Activated CD4-positive, alpha-beta T cell treated with anti-CD3 and anti-CD28 coated beads, Interleukin-2, amount 10 ng/mL, durations not matched to agents 7 days and 5 days (primary cell): ENCODE measurements at regions not wholly inside any gene's neighbourhood (a gene's known extent, or its start where the extent isn't known, plus 50 kb on each side); places are given as distances from the start of the nearest gene placed in this dataset.
"Not testable (repeated sequence)": the region's sequence is repeated elsewhere in the genome, so short reads cannot be mapped to it uniquely, and the experiment has no call there.

ENCODE experiments used
- CTCF ChIA-PET: fragments of 350-600 bp; sonication (Branson Sonifier 250); formaldehyde crosslinking; loops from one replicate; lab custom pipeline; 2021; ENCODE audit warnings: antibody characterized with exemption; lab: Charles Lee
- POLR2A ChIA-PET: fragments of 350-600 bp; sonication (Branson Sonifier 250); formaldehyde crosslinking; loops from one replicate; lab custom pipeline; 2021; ENCODE audit warnings: antibody characterized with exemption; lab: Charles Lee
- DNase-seq: peaks from one replicate; pipeline ENCODE4 v3.0.0-alpha.2; 2020
- H3K27ac Mint-ChIP-seq: one replicate; pipeline ENCODE4 v1.8.0; 2021; ENCODE audit warnings: mild to moderate bottlenecking, moderate library complexity, mixed read lengths
- H3K27me3 Mint-ChIP-seq: one replicate; pipeline ENCODE4 v1.8.0; 2021; ENCODE audit warnings: mixed read lengths
- H3K36me3 Mint-ChIP-seq: one replicate; pipeline ENCODE4 v1.8.0; 2021; ENCODE audit warnings: low read depth, mixed read lengths
- H3K4me1 Mint-ChIP-seq: one replicate; pipeline ENCODE4 v1.8.0; 2021; ENCODE audit warnings: mixed read lengths
- H3K4me3 Mint-ChIP-seq: one replicate; pipeline ENCODE4 v1.8.0; 2021; ENCODE audit warnings: mild to moderate bottlenecking, moderate library complexity, mixed read lengths
- H3K9me3 Mint-ChIP-seq: one replicate; pipeline ENCODE4 v1.8.0; 2021; ENCODE audit warnings: mixed read lengths

GRCh38 chrX:9377216-9377615 is 87.6 kb upstream of the TBL1X start:
- H3K9me3 Mint-ChIP-seq, H3K4me3 Mint-ChIP-seq, H3K36me3 Mint-ChIP-seq, POLR2A ChIA-PET, H3K27ac Mint-ChIP-seq, DNase-seq, H3K27me3 Mint-ChIP-seq, CTCF ChIA-PET: not testable (repeated sequence)
- peaks cover 19% of the 10 kb centered on the region for H3K4me1 Mint-ChIP-seq

DNA sequence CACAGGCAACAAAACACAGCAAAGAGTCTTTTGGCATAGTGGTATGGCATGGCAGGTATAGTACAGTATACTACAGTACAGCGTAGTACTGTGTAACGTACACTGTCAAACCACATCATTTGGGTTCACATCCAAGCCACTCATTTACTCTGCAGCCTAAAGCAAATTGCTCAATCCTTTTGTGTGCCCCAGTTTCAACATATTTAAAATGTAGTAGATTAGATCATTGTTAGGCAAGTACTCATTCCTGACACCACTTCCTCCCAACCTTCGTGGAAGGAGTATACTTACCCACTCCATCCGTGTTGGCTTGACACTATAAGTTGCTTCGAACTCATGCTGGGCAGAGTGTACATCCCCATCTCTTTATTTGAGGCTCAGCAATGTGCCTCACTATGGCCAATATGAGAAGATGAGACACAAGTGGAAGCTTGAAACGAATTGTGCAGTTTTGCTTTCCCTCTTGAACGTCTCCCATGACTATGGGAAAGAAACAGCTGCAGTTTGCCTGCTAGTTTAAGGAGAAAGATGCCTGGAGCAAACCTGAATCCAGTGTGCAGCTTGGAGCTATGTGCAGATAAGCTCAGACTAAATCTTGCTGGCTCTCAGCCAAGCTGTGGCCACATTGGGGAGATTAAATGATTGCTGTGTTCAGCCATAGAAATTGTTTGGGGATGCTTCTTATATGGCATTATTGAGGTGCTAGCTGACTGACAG is 85.7 kb upstream of the TBL1X start:
- Mint-ChIP-seq H3K27ac (no peak overlapping the region), H3K4me3 (no peak overlapping the region), H3K27me3 (no peaks in the 10 kb centered on the region), H3K36me3 (no peaks in the 10 kb centered on the region), H3K9me3 (peaks cover 8% of the 10 kb centered on the region), H3K4me1 (peaks cover 29% of the 10 kb centered on the region)
- ChIA-PET CTCF (interaction anchor here (1.3 kb wide), 1 partner anchor 9 kb away, joined by 3 read pairs; no protein-coding TSS in a partner anchor), POLR2A (no interaction called here)
- no peak for DNase-seq

DNA sequence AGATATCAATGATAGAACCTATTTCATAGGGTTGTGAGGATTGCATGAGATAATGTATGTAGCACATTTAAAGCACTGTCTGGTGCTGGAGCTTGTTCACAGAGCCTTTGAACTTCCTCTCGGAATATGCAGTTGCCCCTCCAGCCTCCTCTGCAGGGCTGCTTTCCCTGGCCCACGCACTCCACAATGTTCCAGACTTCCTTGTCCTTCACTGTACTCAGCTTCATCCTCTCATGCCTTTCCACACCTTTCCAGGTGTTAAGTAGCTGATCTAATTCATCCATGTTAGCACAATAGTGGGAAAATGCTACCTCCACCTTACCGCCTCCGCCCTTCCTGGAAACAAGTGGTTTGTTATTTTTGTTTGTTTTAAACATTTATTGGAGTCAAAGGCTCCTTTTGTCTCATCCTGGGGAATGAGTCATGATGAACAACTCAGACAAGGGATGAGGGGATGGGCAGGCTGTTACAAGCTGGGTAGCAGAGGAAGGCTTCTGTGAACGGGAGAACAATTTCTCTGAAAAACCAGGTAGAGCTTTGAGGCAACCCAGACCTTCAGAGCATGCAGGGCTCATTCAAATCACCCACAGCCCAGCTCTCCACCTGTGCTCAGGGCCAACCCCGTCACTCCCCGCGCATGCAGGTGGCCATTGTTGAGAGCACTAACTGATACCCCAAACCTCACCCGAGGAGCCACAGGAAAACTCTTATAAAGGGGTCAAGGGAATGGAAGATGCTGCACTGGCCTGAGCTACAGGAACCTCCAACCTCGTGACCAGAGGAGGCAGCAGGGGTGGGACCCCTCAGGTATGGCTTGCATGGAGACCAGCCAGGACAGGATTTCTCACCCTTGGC is 84.9 kb upstream of the TBL1X start:
- H3K4me3 Mint-ChIP-seq: no peak overlapping the region
- H3K27ac Mint-ChIP-seq: no peak overlapping the region
- H3K36me3 Mint-ChIP-seq: no peaks in the 10 kb centered on the region
- DNase-seq: no peak
- CTCF ChIA-PET: interaction anchor here (1.3 to 1.4 kb wide), 2 partner anchors 8 to 29 kb away, joined by 3 to 5 read pairs; no protein-coding TSS in a partner anchor
- POLR2A ChIA-PET: no interaction called here
- H3K9me3 Mint-ChIP-seq: peaks cover 8% of the 10 kb centered on the region
- H3K27me3 Mint-ChIP-seq: no peaks in the 10 kb centered on the region
- H3K4me1 Mint-ChIP-seq: peaks cover 29% of the 10 kb centered on the region

DNA sequence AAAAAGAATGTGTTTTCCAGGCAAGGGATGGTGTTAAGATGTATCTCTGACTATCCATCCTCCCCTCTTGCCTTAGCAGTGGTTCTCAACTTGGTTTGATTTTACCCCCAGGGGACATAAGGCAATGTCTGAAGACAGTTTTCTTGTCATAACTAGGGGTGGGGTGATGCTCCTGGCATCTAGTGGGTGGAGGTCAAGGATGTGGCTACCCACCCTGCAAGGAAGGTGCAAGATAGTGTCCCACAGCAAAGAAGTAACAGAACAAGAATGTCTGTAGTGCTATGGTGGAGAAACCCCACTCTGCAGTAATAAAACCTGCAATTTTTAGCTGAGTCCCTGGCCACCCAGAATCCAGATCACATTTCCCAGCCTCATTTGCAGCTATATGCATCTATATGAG is 81.2 kb upstream of the TBL1X start:
- H3K27ac Mint-ChIP-seq: no peak overlapping the region
- CTCF ChIA-PET: no interaction called here

GRCh38 chrX:9388450-9388849 is 76.4 kb upstream of the TBL1X start:
- ChIA-PET CTCF (interaction anchor here (1.0 kb wide), 1 partner anchor 8 kb away, joined by 3 read pairs; no protein-coding TSS in a partner anchor), POLR2A (no interaction called here)
- no peaks in the 10 kb centered on the region for H3K27me3 Mint-ChIP-seq

More for the DNA sequence above, 81.2 kb upstream of the TBL1X start:
- no peaks in the 10 kb centered on the region for H3K9me3 Mint-ChIP-seq
- H3K4me1 Mint-ChIP-seq: peaks cover 29% of the 10 kb centered on the region
- H3K4me3 Mint-ChIP-seq: no peak overlapping the region
- no peaks in the 10 kb centered on the region for H3K36me3 Mint-ChIP-seq
- POLR2A ChIA-PET: no interaction called here
- no peak for DNase-seq
- H3K27me3 Mint-ChIP-seq: no peaks in the 10 kb centered on the region

DNA sequence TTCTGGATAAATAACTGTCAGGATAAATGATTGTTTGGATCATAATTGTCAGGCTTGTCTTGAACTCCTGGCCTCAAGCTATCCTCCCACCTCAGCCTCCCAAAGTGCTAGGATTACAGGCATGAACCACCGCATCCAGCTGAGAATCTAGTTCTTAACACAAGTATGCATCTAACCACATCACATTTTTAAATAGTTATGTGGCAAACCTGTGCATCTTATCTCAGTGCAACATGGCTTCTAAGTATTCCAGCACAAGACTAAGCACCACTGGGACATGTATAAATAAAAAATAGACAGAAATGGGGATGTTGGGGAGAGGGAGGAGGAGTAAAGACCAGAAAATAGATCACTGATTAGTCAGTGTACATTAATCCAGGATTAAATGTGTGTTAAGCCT is 74.7 kb upstream of the TBL1X start:
- ChIA-PET CTCF (no interaction called here), POLR2A (no interaction called here)
- Mint-ChIP-seq H3K4me3 (no peak overlapping the region), H3K9me3 (no peaks in the 10 kb centered on the region), H3K27me3 (no peaks in the 10 kb centered on the region), H3K4me1 (no peaks in the 10 kb centered on the region), H3K36me3 (no peaks in the 10 kb centered on the region), H3K27ac (no peak overlapping the region)
- no peak for DNase-seq

More at GRCh38 chrX:9388450-9388849, 76.4 kb upstream of the TBL1X start:
- Mint-ChIP-seq H3K27ac (no peak overlapping the region), H3K9me3 (no peaks in the 10 kb centered on the region), H3K4me1 (peaks cover 3% of the 10 kb centered on the region), H3K36me3 (no peaks in the 10 kb centered on the region), H3K4me3 (no peak overlapping the region)
- DNase-seq: no peak

GRCh38 chrX:9390693-9391368 is 74.0 kb upstream of the TBL1X start:
- H3K27me3 Mint-ChIP-seq: no peaks in the 10 kb centered on the region
- H3K27ac Mint-ChIP-seq: no peak overlapping the region
- H3K4me1 Mint-ChIP-seq: peaks cover 2% of the 10 kb centered on the region
- POLR2A ChIA-PET: no interaction called here
- no peak overlapping the region for H3K4me3 Mint-ChIP-seq
- DNase-seq: no peak
- CTCF ChIA-PET: no interaction called here
- no peaks in the 10 kb centered on the region for H3K9me3 Mint-ChIP-seq
- no peaks in the 10 kb centered on the region for H3K36me3 Mint-ChIP-seq

DNA sequence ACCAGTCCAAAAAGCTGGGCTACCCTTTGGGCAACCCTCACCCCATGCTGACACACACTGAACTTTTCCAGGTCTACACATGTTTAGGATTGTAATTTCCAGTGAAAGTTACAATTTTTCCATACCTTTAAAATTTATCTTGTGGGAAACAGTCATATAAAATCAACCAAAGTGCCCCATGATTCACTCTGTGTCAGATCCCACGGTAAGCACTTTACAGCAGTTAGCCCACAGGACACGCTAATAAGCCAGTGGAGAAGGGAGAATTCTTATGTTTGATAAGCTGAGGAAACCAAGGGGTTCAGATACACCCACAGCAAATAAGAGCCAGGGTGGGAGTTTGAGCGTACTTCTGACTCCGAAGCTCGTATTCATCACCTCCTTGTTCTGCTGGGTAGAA is 72.4 kb upstream of the TBL1X start:
- H3K27me3 Mint-ChIP-seq: no peaks in the 10 kb centered on the region
- peaks cover 3% of the 10 kb centered on the region for H3K4me1 Mint-ChIP-seq
- no peaks in the 10 kb centered on the region for H3K36me3 Mint-ChIP-seq
- DNase-seq: no peak
- no peak overlapping the region for H3K27ac Mint-ChIP-seq
- no peaks in the 10 kb centered on the region for H3K9me3 Mint-ChIP-seq
- ChIA-PET CTCF (interaction anchor here (0.6 kb wide), 1 partner anchor 596 kb away, joined by 3 read pairs; no protein-coding TSS in a partner anchor), POLR2A (no interaction called here)
- no peak overlapping the region for H3K4me3 Mint-ChIP-seq

GRCh38 chrX:9393571-9393970 is 71.3 kb upstream of the TBL1X start:
- Mint-ChIP-seq H3K27ac (no peak overlapping the region), H3K36me3 (no peaks in the 10 kb centered on the region), H3K4me1 (peaks cover 3% of the 10 kb centered on the region), H3K9me3 (no peaks in the 10 kb centered on the region), H3K27me3 (no peaks in the 10 kb centered on the region), H3K4me3 (no peak overlapping the region)
- POLR2A ChIA-PET: no interaction called here
- DNase-seq: no peak
- CTCF ChIA-PET: no interaction called here

DNA sequence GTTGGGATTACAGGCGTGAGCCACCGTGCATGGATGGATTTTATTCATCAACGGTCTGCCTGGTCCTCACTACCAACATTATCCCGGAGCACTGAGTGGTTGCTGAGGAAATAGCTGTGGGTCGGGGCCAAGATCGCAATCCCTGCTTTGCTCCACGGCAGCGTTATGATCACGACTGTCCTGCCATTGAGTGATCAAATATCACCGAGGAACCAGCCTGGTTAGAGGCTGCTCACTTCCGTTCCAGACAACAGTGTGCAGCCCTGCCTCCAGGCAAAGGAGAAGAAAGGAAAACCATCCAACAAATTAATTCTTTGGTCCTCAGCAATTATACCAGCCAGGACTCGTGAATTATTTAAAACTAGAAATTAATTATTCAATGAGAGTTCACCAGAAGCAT is 70.6 kb upstream of the TBL1X start:
- no peak for DNase-seq
- H3K9me3 Mint-ChIP-seq: no peaks in the 10 kb centered on the region
- H3K4me3 Mint-ChIP-seq: no peak overlapping the region

DNA sequence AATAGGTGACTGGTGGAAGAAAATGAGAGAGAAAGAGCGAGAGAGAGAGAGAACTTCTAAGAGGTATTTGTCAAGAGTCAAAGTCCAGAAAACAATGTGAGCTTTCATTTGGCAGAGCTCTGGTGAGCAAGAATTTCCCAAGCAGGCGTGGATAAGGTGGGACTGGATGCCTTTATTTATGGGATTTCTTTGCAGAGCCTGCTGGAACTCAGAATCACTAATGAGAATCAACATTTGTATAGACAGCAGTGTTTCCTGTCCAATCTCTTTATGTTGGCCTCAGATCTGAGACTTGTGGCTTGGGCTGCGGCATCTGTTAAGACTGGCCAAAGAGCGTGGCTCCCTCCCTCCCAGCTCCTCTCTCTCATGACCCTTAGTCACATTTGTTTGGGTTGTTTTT is 67.9 kb upstream of the TBL1X start:
- DNase-seq: no peak
- Mint-ChIP-seq H3K4me3 (no peak overlapping the region), H3K27me3 (no peaks in the 10 kb centered on the region), H3K27ac (no peak overlapping the region), H3K9me3 (no peaks in the 10 kb centered on the region), H3K36me3 (no peaks in the 10 kb centered on the region), H3K4me1 (peaks cover 3% of the 10 kb centered on the region)
- ChIA-PET POLR2A (no interaction called here), CTCF (no interaction called here)

More for the DNA sequence above, 70.6 kb upstream of the TBL1X start:
- H3K4me1 Mint-ChIP-seq: peaks cover 3% of the 10 kb centered on the region
- CTCF ChIA-PET: no interaction called here
- H3K36me3 Mint-ChIP-seq: no peaks in the 10 kb centered on the region
- no peak overlapping the region for H3K27ac Mint-ChIP-seq
- POLR2A ChIA-PET: no interaction called here
- H3K27me3 Mint-ChIP-seq: no peaks in the 10 kb centered on the region

DNA sequence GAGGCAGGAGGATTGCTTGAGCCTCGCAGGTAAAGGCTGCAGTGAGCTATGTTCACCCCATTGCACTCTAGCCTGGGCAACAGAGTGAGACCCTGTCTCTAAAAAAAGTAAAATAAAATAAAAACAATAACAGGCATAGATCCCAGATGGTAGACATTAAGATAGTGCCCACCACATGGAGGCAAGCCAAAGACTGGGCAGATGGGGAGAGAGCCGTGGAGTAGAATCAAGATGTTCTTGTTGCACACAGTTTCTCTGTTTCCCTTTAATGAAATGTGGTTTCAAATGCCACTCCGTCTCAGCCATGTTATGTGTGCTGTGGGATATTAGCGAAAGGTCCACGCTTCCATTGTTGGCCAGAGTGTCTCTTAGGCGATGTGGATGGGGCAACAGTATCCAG is 63.8 kb upstream of the TBL1X start:
- POLR2A ChIA-PET: no interaction called here
- CTCF ChIA-PET: interaction anchor here (0.7 kb wide), 1 partner anchor 23 kb away, joined by 3 read pairs; no protein-coding TSS in a partner anchor
- Mint-ChIP-seq H3K27me3 (no peaks in the 10 kb centered on the region), H3K36me3 (no peaks in the 10 kb centered on the region), H3K9me3 (no peaks in the 10 kb centered on the region), H3K27ac (no peak overlapping the region), H3K4me1 (no peaks in the 10 kb centered on the region), H3K4me3 (no peak overlapping the region)
- no peak for DNase-seq

DNA sequence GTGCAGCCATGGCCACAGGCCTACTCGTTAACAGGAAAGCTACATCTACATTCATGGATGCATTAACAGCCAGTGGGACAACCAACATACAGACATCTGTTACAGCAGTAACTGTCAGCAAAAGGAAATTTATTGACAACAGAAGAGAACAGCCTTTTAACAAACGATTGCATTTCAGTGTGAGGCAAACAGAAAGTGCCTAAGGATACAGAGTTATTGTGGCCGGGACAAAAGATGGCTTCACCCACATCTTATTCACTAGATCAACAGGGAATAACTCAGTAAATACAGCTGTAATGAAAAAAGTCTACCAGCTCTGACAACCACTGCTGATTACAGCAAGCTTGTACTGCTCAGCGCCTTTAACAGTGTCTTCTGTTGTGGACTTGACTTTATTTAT is 61.5 kb upstream of the TBL1X start:
- no peak overlapping the region for H3K27ac Mint-ChIP-seq
- no peaks in the 10 kb centered on the region for H3K27me3 Mint-ChIP-seq
- no peaks in the 10 kb centered on the region for H3K4me1 Mint-ChIP-seq
- POLR2A ChIA-PET: no interaction called here
- CTCF ChIA-PET: interaction anchor here (0.7 kb wide), 1 partner anchor 8 kb away, joined by 4 read pairs; no protein-coding TSS in a partner anchor
- DNase-seq: no peak
- no peak overlapping the region for H3K4me3 Mint-ChIP-seq
- no peaks in the 10 kb centered on the region for H3K36me3 Mint-ChIP-seq
- no peaks in the 10 kb centered on the region for H3K9me3 Mint-ChIP-seq
